ENCODE measurements at regions not wholly inside any gene's neighbourhood (a gene's known extent, or its start where the extent isn't known, plus 50 kb on each side); places are given as distances from the start of the nearest gene placed in this dataset.

DNA sequence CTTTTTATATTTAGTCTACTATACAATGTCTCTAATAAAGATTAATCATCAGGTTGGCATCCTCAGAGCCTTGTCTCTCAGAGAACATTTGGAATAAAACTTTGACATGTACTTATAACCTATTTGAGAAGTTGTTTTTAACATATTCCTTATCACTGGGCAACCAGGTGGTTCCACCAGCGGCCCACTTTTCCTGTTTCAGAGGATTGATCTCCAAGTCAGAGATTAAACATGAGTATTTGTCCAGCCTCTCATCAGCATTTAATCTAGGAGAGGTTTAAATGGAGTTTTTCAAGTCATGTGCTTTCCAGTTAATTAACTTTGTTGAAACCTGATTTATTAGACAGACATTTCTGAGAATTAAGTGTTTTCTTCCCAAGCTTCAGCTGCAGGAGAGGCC, 345.5 kb downstream of the GRXCR1 start:
- dilution Hi-C loops (cut with MboI; ENCODE audit: extremely low pct_ligation_motif_present, low sequenced_read_pairs), result no loop called here
- intact Hi-C loops (cut with micrococcal nuclease), result no loop called here

DNA sequence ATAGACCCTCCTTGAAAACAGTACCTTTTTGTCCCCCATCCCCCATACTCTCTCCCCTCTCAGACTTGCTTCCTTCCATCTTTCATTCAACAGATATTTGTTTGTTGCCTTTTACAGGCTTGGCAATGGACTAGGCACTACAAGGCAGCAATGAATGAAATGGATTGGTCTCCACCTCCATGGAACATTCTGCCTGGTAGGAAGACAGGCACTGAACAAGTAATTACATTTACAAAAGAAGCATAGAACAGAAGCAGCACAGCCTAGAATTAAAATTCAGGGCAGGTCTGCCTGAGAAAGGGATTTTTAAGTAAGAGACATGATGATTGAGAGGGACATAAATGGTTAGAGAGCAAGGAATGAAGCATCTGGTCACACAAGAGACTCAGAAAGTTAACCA, 346.1 kb downstream of the GRXCR1 start:
- TF ChIP-seq GATA2 (IDR thresholded peaks at IDR 0.05; ENCODE audit: insufficient read depth, insufficient read length, low read depth, low read length) (no peak), CTCF (IDR thresholded peaks at IDR 0.05; ENCODE audit: extremely low read depth in 1 of 2, insufficient read depth in 1 of 2, low read depth in 1 of 2, low read length in 2 of 2) (no peak), POLR2A (IDR thresholded peaks at IDR 0.05; ENCODE audit: low read depth, low read length) (no peak), MAX (IDR thresholded peaks at IDR 0.05; ENCODE audit: insufficient read depth, insufficient read length) (no peak), POLR2AphosphoS5 (IDR thresholded peaks at IDR 0.05; ENCODE audit: insufficient read depth, low read depth, low read length) (no peak), FOS (IDR thresholded peaks at IDR 0.05; ENCODE audit: borderline replicate concordance, insufficient read depth, low read length) (no peak)
- intact Hi-C loops (cut with micrococcal nuclease) (no loop called here), dilution Hi-C loops (cut with MboI; ENCODE audit: extremely low pct_ligation_motif_present, low sequenced_read_pairs) (no loop called here)
- no peak overlapping the region for H3K4me2 ChIP-seq (ENCODE audit: insufficient read depth, low read length)
- no peaks in the 10 kb centered on the region for H3K4me1 ChIP-seq (ENCODE audit: control insufficient read depth, extremely low read depth, insufficient read depth, low read length)
- DNase-seq (ENCODE audit: low read depth, low spot score) (no peak), FAIRE-seq (no peak)
- H3K4me3 ChIP-seq (replicated peaks in 1 of 3; ENCODE audit: insufficient read depth in 1 of 3, low read depth in 1 of 3, low read length in 3 of 3), result no peak overlapping the region
- no TSS peak for BruUV-seq (replicated peaks)
- H4K20me1 ChIP-seq (replicated peaks; ENCODE audit: control insufficient read depth, extremely low read depth, insufficient read depth, low read length), result no peaks in the 10 kb centered on the region
- no peaks in the 10 kb centered on the region for H3K27me3 ChIP-seq (ENCODE audit: control insufficient read depth in 2 of 2, insufficient read depth in 2 of 2, low read length in 2 of 2)
- H3K9me3 ChIP-seq (replicated peaks; ENCODE audit: control insufficient read depth, insufficient read depth, low read length), result peaks cover 2% of the 10 kb centered on the region
- no peak overlapping the region for H3K27ac ChIP-seq (ENCODE audit: insufficient read depth, low read depth, low read length)
- no peaks in the 10 kb centered on the region for H3K79me2 ChIP-seq (ENCODE audit: control insufficient read depth, insufficient read depth, low read length)
- no peak overlapping the region for H2AFZ ChIP-seq (ENCODE audit: low read depth, low read length)
- ChIA-PET POLR2A (no interaction called here), CTCF (no interaction called here)
- H3K9me1 ChIP-seq (replicated peaks; ENCODE audit: control insufficient read depth, extremely low read depth, insufficient read depth, low read length), result no peaks in the 10 kb centered on the region
- no peak overlapping the region for H3K9ac ChIP-seq (replicated peaks; ENCODE audit: extremely low read depth, insufficient read depth, low read length)
- no peaks in the 10 kb centered on the region for H3K36me3 ChIP-seq (ENCODE audit: control insufficient read depth in 2 of 2, extremely low read depth in 1 of 2, insufficient read depth in 2 of 2, low read length in 2 of 2)

More for the DNA sequence above, 345.5 kb downstream of the GRXCR1 start:
- Histone ChIP-seq H4K20me1 (replicated peaks; ENCODE audit: control insufficient read depth, extremely low read depth, insufficient read depth, low read length) (no peaks in the 10 kb centered on the region), H3K36me3 (ENCODE audit: control insufficient read depth in 2 of 2, extremely low read depth in 1 of 2, insufficient read depth in 2 of 2, low read length in 2 of 2) (no peaks in the 10 kb centered on the region), H3K4me2 (ENCODE audit: insufficient read depth, low read length) (no peak overlapping the region), H3K27ac (ENCODE audit: insufficient read depth, low read depth, low read length) (no peak overlapping the region), H3K9me3 (replicated peaks; ENCODE audit: control insufficient read depth, insufficient read depth, low read length) (peaks cover 2% of the 10 kb centered on the region), H3K9me1 (replicated peaks; ENCODE audit: control insufficient read depth, extremely low read depth, insufficient read depth, low read length) (no peaks in the 10 kb centered on the region), H3K9ac (replicated peaks; ENCODE audit: extremely low read depth, insufficient read depth, low read length) (no peak overlapping the region), H3K4me3 (replicated peaks in 1 of 3; ENCODE audit: insufficient read depth in 1 of 3, low read depth in 1 of 3, low read length in 3 of 3) (no peak overlapping the region), H3K27me3 (ENCODE audit: control insufficient read depth in 2 of 2, insufficient read depth in 2 of 2, low read length in 2 of 2) (no peaks in the 10 kb centered on the region), H3K4me1 (ENCODE audit: control insufficient read depth, extremely low read depth, insufficient read depth, low read length) (no peaks in the 10 kb centered on the region), H2AFZ (ENCODE audit: low read depth, low read length) (no peak overlapping the region), H3K79me2 (ENCODE audit: control insufficient read depth, insufficient read depth, low read length) (no peaks in the 10 kb centered on the region)
- ChIA-PET CTCF (no interaction called here), POLR2A (no interaction called here)
- no peak for TF ChIP-seq FOS (IDR thresholded peaks at IDR 0.05; ENCODE audit: borderline replicate concordance, insufficient read depth, low read length)
- no peak for TF ChIP-seq POLR2A (IDR thresholded peaks at IDR 0.05; ENCODE audit: low read depth, low read length)
- BruUV-seq (replicated peaks), result no TSS peak
- DNase-seq (ENCODE audit: low read depth, low spot score) (no peak), FAIRE-seq (no peak)
